Thymus (tissue), 11 donors: ENCODE measurements at regions not wholly inside any gene's neighbourhood (a gene's known extent, or its start where the extent isn't known, plus 50 kb on each side); places are given as distances from the start of the nearest gene placed in this dataset.

Source experiments
- DNase-seq, 9 donors: peaks; one replicate each; pipeline ENCODE4 v3.0.0-alpha.2; 2013; ENCODE audit warnings: low spot score in 9 of 9, low read depth in 6 of 9, missing footprints in 1 of 9
- H3K27ac ChIP-seq, 2 donors: one replicate each; pipeline ENCODE4 v1.5.1; 2013; ENCODE audit warnings: control low read depth in 1 of 2, low read depth in 1 of 2, low read length in 1 of 2, mild to moderate bottlenecking in 1 of 2, moderate library complexity in 1 of 2
- H3K27me3 ChIP-seq, 2 donors: one replicate each; pipeline ENCODE4 v1.5.1; 2013; ENCODE audit warnings: low read length in 1 of 2; ENCODE audit not compliant: control insufficient read depth in 2 of 2, insufficient read depth in 1 of 2
- H3K36me3 ChIP-seq, 2 donors: one replicate each; pipeline ENCODE4 v1.5.1; 2013; ENCODE audit warnings: low read length in 1 of 2, mild to moderate bottlenecking in 1 of 2, moderate library complexity in 1 of 2; ENCODE audit not compliant: control insufficient read depth in 2 of 2, insufficient read depth in 2 of 2
- H3K4me1 ChIP-seq, 2 donors: one replicate each; pipeline ENCODE4 v1.5.1; 2013; ENCODE audit warnings: low read length in 2 of 2; ENCODE audit not compliant: control insufficient read depth in 2 of 2, insufficient read depth in 2 of 2
- H3K4me3 ChIP-seq, 2 donors: one replicate each; pipeline ENCODE4 v1.5.1; 2013; ENCODE audit warnings: low read length in 2 of 2, control low read depth in 1 of 2, mild to moderate bottlenecking in 1 of 2
- H3K9me3 ChIP-seq, 2 donors: one replicate each; pipeline ENCODE4 v1.5.1; 2013; ENCODE audit warnings: low read length in 1 of 2, mild to moderate bottlenecking in 1 of 2; ENCODE audit not compliant: control insufficient read depth in 2 of 2, insufficient read depth in 1 of 2
- WGBS: extraction: QIAGEN DNeasy Blood & Tissue Kit; methylation state at CpG from one replicate; pipeline ENCODE4 v1.1.7; 2013; 5-methylcytosine and 5-hydroxymethylcytosine counted together
- donor health status: healthy.

DNA sequence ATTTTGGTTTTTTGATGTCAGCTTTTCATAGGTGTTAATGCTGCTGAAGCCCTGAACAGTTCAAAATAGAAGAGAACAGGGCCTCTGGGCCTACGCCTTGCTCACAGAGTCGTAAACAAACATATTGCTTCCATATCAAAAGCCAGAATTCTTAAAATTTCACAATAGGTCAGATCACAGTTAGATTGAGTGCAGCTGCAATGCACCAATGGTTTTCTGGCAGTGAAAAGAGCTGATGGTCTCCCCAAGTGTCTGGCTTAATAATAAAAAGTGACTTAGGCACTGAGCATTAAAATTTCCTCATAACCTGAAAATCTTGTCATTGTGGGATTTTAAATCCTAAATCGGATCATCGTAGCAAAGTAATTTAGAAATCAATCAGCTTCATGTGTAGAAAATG, 493.0 kb downstream of the CAAP1 start:
- Histone ChIP-seq H3K4me3 (no peak overlapping the region), H3K36me3 (no peaks in the 10 kb centered on the region), H3K4me1 (no peaks in the 10 kb centered on the region), H3K27ac (no peak overlapping the region), H3K27me3 (no peaks in the 10 kb centered on the region), H3K9me3 (no peaks in the 10 kb centered on the region)
- DNase-seq: no peak
- 88% methylated on average over 4 of the region's 4 CpGs for WGBS

GRCh38 chr9:26394025-26394424, 498.6 kb downstream of the CAAP1 start:
- Histone ChIP-seq H3K4me1 (no peaks in the 10 kb centered on the region), H3K27me3 (no peaks in the 10 kb centered on the region), H3K27ac (no peak overlapping the region), H3K36me3 (no peaks in the 10 kb centered on the region), H3K9me3 (peaks cover 0 to 9% of the 10 kb centered on the region in 2 donors), H3K4me3 (no peak overlapping the region)
- WGBS: 97% methylated on average over 1 of the region's 1 CpG
- no peak for DNase-seq

DNA sequence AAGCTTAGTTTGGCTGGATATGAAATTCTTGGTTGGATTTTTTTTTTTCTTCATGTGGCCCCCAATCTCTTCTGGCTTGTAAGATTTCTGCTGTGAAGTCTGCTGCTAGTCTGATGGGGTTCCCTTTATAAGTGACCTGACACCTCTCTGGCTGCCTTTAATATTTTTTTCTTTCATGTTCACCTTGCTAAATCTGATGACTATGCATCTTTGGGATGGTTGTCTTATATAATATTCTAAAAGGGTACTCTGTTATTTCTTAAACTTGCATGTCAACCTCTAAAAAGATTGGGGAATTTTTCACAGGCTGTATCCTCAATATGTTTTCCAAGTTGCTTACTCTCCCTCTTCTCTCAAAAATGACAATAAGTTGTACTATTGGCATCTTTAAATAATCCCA, 500.0 kb downstream of the CAAP1 start:
- no peak for DNase-seq
- H3K4me1 ChIP-seq: no peaks in the 10 kb centered on the region
- peaks cover 0 to 9% of the 10 kb centered on the region in 2 donors for H3K9me3 ChIP-seq
- H3K4me3 ChIP-seq: no peak overlapping the region
- no peak overlapping the region for H3K27ac ChIP-seq
- no peaks in the 10 kb centered on the region for H3K27me3 ChIP-seq
- H3K36me3 ChIP-seq: no peaks in the 10 kb centered on the region

- 82% methylated on average over 4 of the region's 4 CpGs for WGBS
- peaks cover 0 to 9% of the 10 kb centered on the region in 2 donors for H3K9me3 ChIP-seq
- no peaks in the 10 kb centered on the region for H3K36me3 ChIP-seq
These were observed 501.6 kb downstream of the CAAP1 start for GRCh38 chr9:26391036-26391435.

GRCh38 chr9:26375448-26375847, 517.2 kb downstream of the CAAP1 start:
- WGBS: 97% methylated on average over 2 of the region's 2 CpGs
- no peaks in the 10 kb centered on the region for H3K9me3 ChIP-seq
- no peaks in the 10 kb centered on the region for H3K27me3 ChIP-seq
- H3K4me3 ChIP-seq: no peak overlapping the region
- DNase-seq: no peak
- no peaks in the 10 kb centered on the region for H3K36me3 ChIP-seq
- H3K27ac ChIP-seq: no peak overlapping the region
- no peaks in the 10 kb centered on the region for H3K4me1 ChIP-seq

More at GRCh38 chr9:26391036-26391435, 501.6 kb downstream of the CAAP1 start:
- DNase-seq: no peak
- Histone ChIP-seq H3K4me3 (no peak overlapping the region), H3K4me1 (no peaks in the 10 kb centered on the region), H3K27ac (no peak overlapping the region), H3K27me3 (no peaks in the 10 kb centered on the region)

DNA sequence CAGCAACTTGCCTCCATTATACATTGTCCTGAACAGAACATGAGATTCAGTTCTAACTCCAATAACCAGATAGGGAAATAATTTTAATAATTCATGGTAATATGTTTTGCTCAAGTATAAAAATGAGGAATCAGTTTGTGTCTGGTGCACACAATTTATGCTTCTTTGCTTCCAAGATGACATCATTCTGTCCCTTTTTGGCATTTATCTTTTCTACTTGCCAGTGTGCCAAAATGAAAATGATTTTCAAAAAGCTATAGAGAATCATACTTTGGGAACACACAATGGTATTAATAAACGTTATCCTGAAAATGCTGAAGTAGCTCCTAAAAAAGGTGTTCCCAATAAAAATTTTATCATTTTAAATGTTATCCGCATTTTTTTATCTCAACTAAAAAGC, 519.0 kb downstream of the CAAP1 start:
- Histone ChIP-seq H3K4me1 (no peaks in the 10 kb centered on the region), H3K36me3 (no peaks in the 10 kb centered on the region), H3K4me3 (no peak overlapping the region), H3K27me3 (no peaks in the 10 kb centered on the region), H3K9me3 (no peaks in the 10 kb centered on the region), H3K27ac (no peak overlapping the region)
- no peak for DNase-seq
- 95% methylated on average over 2 of the region's 2 CpGs for WGBS

GRCh38 chr9:26371236-26371635, 521.4 kb downstream of the CAAP1 start:
- Histone ChIP-seq H3K27ac (no peak overlapping the region), H3K4me3 (no peak overlapping the region), H3K36me3 (no peaks in the 10 kb centered on the region), H3K27me3 (no peaks in the 10 kb centered on the region), H3K4me1 (no peaks in the 10 kb centered on the region), H3K9me3 (no peaks in the 10 kb centered on the region)
- 94% methylated on average over 1 of the region's 1 CpG for WGBS
- no peak for DNase-seq

GRCh38 chr9:26369093-26369492, 523.5 kb downstream of the CAAP1 start:
- Histone ChIP-seq H3K9me3 (no peaks in the 10 kb centered on the region), H3K4me1 (no peaks in the 10 kb centered on the region), H3K27me3 (no peaks in the 10 kb centered on the region), H3K27ac (no peak overlapping the region), H3K36me3 (no peaks in the 10 kb centered on the region), H3K4me3 (no peak overlapping the region)
- WGBS: 99% methylated on average over 3 of the region's 3 CpGs
- no peak for DNase-seq

GRCh38 chr9:26368241-26368640, 524.4 kb downstream of the CAAP1 start:
- Histone ChIP-seq H3K27me3 (no peaks in the 10 kb centered on the region), H3K4me3 (no peak overlapping the region), H3K27ac (no peak overlapping the region), H3K36me3 (no peaks in the 10 kb centered on the region), H3K9me3 (no peaks in the 10 kb centered on the region), H3K4me1 (no peaks in the 10 kb centered on the region)
- WGBS: 83% methylated on average over 3 of the region's 3 CpGs
- no peak for DNase-seq

DNA sequence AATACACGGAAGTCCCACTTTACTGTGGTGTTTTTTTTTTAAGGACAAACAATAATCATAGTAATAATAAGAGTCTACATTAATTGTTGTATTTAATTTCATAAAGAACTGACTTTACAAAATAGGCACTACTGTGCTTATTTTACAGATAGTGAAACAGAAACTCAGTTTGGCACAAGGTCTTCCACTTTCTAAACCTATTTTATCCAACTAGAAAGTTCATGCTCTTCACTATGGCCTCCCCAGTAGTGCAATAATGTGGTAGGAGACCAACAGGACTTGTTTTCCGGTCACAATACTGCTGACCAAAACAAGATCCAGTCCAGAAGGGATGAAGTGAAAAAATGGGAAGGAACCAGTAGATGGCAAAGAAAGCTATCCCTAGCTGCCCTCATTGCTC, 531.6 kb downstream of the CAAP1 start:
- H3K27me3 ChIP-seq: no peaks in the 10 kb centered on the region
- no peaks in the 10 kb centered on the region for H3K36me3 ChIP-seq
- H3K4me3 ChIP-seq: no peak overlapping the region
- no peaks in the 10 kb centered on the region for H3K9me3 ChIP-seq
- no peak for DNase-seq
- no peak overlapping the region for H3K27ac ChIP-seq
- WGBS: 85% methylated on average over 2 of the region's 2 CpGs
- H3K4me1 ChIP-seq: no peaks in the 10 kb centered on the region
